ENCODE measurements at regions not wholly inside any gene's neighbourhood (a gene's known extent, or its start where the extent isn't known, plus 50 kb on each side); places are given as distances from the start of the nearest gene placed in this dataset.

- TF ChIP-seq POLR2A (IDR thresholded peaks at IDR 0.05; ENCODE audit: low read depth, low read length) (no peak), POLR2AphosphoS5 (IDR thresholded peaks at IDR 0.05; ENCODE audit: low read depth, low read length) (no peak), TAF1 (IDR thresholded peaks at IDR 0.05; ENCODE audit: low read depth, low read length) (no peak), POU2F2 (IDR thresholded peaks at IDR 0.05; ENCODE audit: low read depth, low read length) (no peak), SPI1 (IDR thresholded peaks at IDR 0.05; ENCODE audit: low read depth, low read length) (no peak), PAX5 (IDR thresholded peaks at IDR 0.05; ENCODE audit: insufficient read depth, low read length, severe bottlenecking) (no peak)
Measured at GRCh38 chr5:133788121-133788520, 175.8 kb upstream of the FSTL4 start.
